ENCODE measurements at regions not wholly inside any gene's neighbourhood (a gene's known extent, or its start where the extent isn't known, plus 50 kb on each side); places are given as distances from the start of the nearest gene placed in this dataset.

- TF ChIP-seq EZH2 (IDR thresholded peaks at IDR 0.05; ENCODE audit: insufficient read depth, poor library complexity, severe bottlenecking) (no peak), EZH2phosphoT487 (IDR thresholded peaks at IDR 0.05; ENCODE audit: insufficient read depth, low read depth) (no peak)
These were observed 173.1 kb downstream of the POTEB3 start for GRCh38 chr15:21267226-21267625.

Measured in GM23248 (cell line).